ENCODE measurements at regions not wholly inside any gene's neighbourhood (a gene's known extent, or its start where the extent isn't known, plus 50 kb on each side); places are given as distances from the start of the nearest gene placed in this dataset.

DNA sequence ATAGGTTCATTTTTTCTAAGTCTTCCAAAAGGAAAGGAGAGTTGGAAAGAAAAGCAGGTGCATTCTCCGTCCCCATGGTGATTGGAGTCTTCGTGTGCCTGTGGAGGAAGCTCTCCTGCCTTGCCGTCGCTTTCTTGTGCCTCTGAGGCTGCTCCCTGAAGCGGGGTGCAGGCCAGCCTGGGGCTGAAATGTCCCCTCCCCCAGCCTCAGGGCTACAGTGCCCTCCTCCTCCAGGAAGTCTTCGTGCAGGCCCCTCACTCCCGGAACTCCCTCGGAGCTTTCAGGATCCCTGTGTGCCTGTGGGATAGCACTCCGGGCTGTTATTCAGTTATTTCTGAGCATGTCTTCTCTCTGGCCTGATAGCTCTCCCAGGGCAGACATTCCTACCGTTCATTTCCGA lies 569.2 kb downstream of the VRK1 start:
- TF ChIP-seq, protein P1, sequence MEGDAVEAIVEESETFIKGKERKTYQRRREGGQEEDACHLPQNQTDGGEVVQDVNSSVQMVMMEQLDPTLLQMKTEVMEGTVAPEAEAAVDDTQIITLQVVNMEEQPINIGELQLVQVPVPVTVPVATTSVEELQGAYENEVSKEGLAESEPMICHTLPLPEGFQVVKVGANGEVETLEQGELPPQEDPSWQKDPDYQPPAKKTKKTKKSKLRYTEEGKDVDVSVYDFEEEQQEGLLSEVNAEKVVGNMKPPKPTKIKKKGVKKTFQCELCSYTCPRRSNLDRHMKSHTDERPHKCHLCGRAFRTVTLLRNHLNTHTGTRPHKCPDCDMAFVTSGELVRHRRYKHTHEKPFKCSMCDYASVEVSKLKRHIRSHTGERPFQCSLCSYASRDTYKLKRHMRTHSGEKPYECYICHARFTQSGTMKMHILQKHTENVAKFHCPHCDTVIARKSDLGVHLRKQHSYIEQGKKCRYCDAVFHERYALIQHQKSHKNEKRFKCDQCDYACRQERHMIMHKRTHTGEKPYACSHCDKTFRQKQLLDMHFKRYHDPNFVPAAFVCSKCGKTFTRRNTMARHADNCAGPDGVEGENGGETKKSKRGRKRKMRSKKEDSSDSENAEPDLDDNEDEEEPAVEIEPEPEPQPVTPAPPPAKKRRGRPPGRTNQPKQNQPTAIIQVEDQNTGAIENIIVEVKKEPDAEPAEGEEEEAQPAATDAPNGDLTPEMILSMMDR (IDR thresholded peaks at IDR 0.05): no peak
- no peak for TF ChIP-seq POLR2A (IDR thresholded peaks at IDR 0.05)

All from breast epithelium (tissue), 3 donors.